K562 (cell line): ENCODE measurements at regions not wholly inside any gene's neighbourhood (a gene's known extent, or its start where the extent isn't known, plus 50 kb on each side); places are given as distances from the start of the nearest gene placed in this dataset.
A peak's percentile ranks its signal among the peaks of the same experiment; 100 is the strongest.

Experiments
- ATAC-seq: fragments of 200-7000 bp; cut with Tn5 transposase; 3 replicates; pipeline ENCODE4 v1.9.1; 2020; ENCODE audit warnings: moderate library complexity
- BruUV-seq: library from RNA; stranded (reverse); fragments of 400-500 nt; replicated peaks from 2 replicates; lab custom pipeline; 2021; lab: Mats Ljungman, UMichigan
- CTCF ChIA-PET: fragments of 300-600 bp; formaldehyde crosslinking; extraction: SDS; loops from one replicate; lab custom pipeline; 2021; ENCODE audit warnings: low intra/inter-chr PET ratio; lab: Yijun Ruan, JAX
- POLR2A ChIA-PET: fragments of 300-600, 350-650 bp; sonication (Branson Sonifier 250); formaldehyde crosslinking; extraction: SDS; loops from one replicate; lab custom pipeline; 2021; ENCODE audit warnings: antibody characterized with exemption, inconsistent platforms; lab: Yijun Ruan, JAX
- DNase-seq, 4 experiments: peaks; one replicate each; pipeline versions ENCODE4 v3.0.0 to v3.0.0-alpha.2; 2011 to 2018; ENCODE audit warnings: low spot score in 3 of 4, mixed read lengths in 3 of 4; ENCODE audit errors: extremely low read depth in 1 of 4
- FAIRE-seq: peaks from 2 replicates; lab custom pipeline; 2011; peaks lifted over from hg19 to GRCh38; lab: Jason Lieb, UNC
- H2AFZ ChIP-seq: 2 replicates; pipeline ENCODE4 v1.6.0; 2011; ENCODE audit warnings: low read depth, low read length, control low read depth, inconsistent platforms
- H3K27ac ChIP-seq: fragments of 200-600 bp; 3 replicates; pipeline ENCODE4 v1.8.0; 2011; ENCODE audit warnings: low read depth, mild to moderate bottlenecking, control low read depth, inconsistent platforms, low read length, moderate library complexity, mixed read lengths; ENCODE audit errors: extremely low read depth
- H3K27me3 ChIP-seq, 2 experiments: fragments of 300-600 bp in 1 of 2; 2 replicates in 1 of 2; 3 replicates in 1 of 2; pipeline versions ENCODE4 v1.6.0 to v1.8.0; 2011; ENCODE audit warnings: inconsistent platforms in 2 of 2, low read length in 2 of 2, mild to moderate bottlenecking in 1 of 2, mixed read lengths in 1 of 2, moderate library complexity in 1 of 2; ENCODE audit not compliant: control insufficient read depth in 2 of 2, insufficient read depth in 2 of 2
- H3K36me3 ChIP-seq: fragments of 300-600 bp; 3 replicates; pipeline ENCODE4 v1.8.0; 2011; ENCODE audit warnings: mild to moderate bottlenecking, low read length, inconsistent platforms; ENCODE audit not compliant: control insufficient read depth, insufficient read depth
- H3K4me1 ChIP-seq, 2 experiments: fragments of 200-600 bp in 1 of 2; replicated peaks in 1 of 2; 2 replicates in 1 of 2; 3 replicates in 1 of 2; pipeline versions ENCODE4 v1.5.1 to v1.8.0; 2011; ENCODE audit warnings: inconsistent platforms in 2 of 2, low read length in 2 of 2, mild to moderate bottlenecking in 1 of 2, mixed read lengths in 1 of 2, moderate library complexity in 1 of 2; ENCODE audit not compliant: control insufficient read depth in 2 of 2, insufficient read depth in 2 of 2
- H3K4me2 ChIP-seq: 2 replicates; pipeline ENCODE4 v1.6.1; 2011; ENCODE audit warnings: low read length, control low read depth, inconsistent platforms, mixed read lengths; ENCODE audit not compliant: insufficient read depth
- H3K4me3 ChIP-seq: fragments of 200-600 bp; sonication (generic), shearing (Covaris generic); 2 replicates; pipeline ENCODE4 v1.5.1; 2016; ENCODE audit warnings: control low read depth, inconsistent platforms
- H3K79me2 ChIP-seq: fragments of 200-600 bp; 3 replicates; pipeline ENCODE4 v1.8.0; 2011; ENCODE audit warnings: low read length, inconsistent platforms; ENCODE audit not compliant: control insufficient read depth, insufficient read depth
- H3K9ac ChIP-seq, 2 experiments: 2 replicates each; pipeline versions ENCODE4 v1.6.0 to v1.6.1; 2011; ENCODE audit warnings: low read depth in 2 of 2, low read length in 2 of 2, control low read depth in 1 of 2, inconsistent platforms in 1 of 2, mild to moderate bottlenecking in 1 of 2, mixed read lengths in 1 of 2; ENCODE audit not compliant: insufficient read depth in 1 of 2
- H3K9me1 ChIP-seq: one replicate; pipeline ENCODE4 v1.6.0; 2011; ENCODE audit warnings: inconsistent platforms, mild to moderate bottlenecking, low read length, moderate library complexity; ENCODE audit not compliant: control insufficient read depth, insufficient read depth
- H3K9me3 ChIP-seq: replicated peaks from 2 replicates; pipeline ENCODE4 v1.5.1; 2011; ENCODE audit warnings: low read depth, low read length, inconsistent platforms; ENCODE audit not compliant: control insufficient read depth, insufficient read depth
- H4K20me1 ChIP-seq: replicated peaks from 2 replicates; pipeline ENCODE4 v1.6.1; 2011; ENCODE audit warnings: low read length, inconsistent platforms, mixed read lengths; ENCODE audit not compliant: control insufficient read depth, insufficient read depth
- C11orf30 ChIP-seq: fragments of 450-650 bp; IDR thresholded peaks from 2 replicates; pipeline ENCODE4 v1.6.1; 2016; ENCODE audit warnings: low read depth, mild to moderate bottlenecking
- CTBP1 ChIP-seq: fragments of 450-650 bp; IDR thresholded peaks from 2 replicates; pipeline ENCODE4 v1.6.1; 2016; ENCODE audit warnings: borderline replicate concordance
- GTF2F1 ChIP-seq: IDR thresholded peaks from 2 replicates; pipeline ENCODE4 v1.6.1; 2011; ENCODE audit warnings: low read depth, low read length, improper control_type of control experiment
- MAFK ChIP-seq: IDR thresholded peaks from 2 replicates; pipeline ENCODE4 v1.6.1; 2011; ENCODE audit warnings: low read length, improper control_type of control experiment
- MTF1 ChIP-seq: fragments of 250-450 bp; sonication (Bioruptor Pico); IDR thresholded peaks from 2 replicates; pipeline ENCODE4 v1.9.0; 2021; ENCODE audit warnings: moderate library complexity, mild to moderate bottlenecking, inconsistent platforms, borderline replicate concordance
- NBN ChIP-seq: fragments of 450-650 bp; IDR thresholded peaks from 2 replicates; pipeline ENCODE4 v1.6.1; 2016; ENCODE audit warnings: low read depth, mild to moderate bottlenecking
- NFE2 ChIP-seq: IDR thresholded peaks from 2 replicates; pipeline ENCODE4 v1.6.1; 2014; ENCODE audit warnings: antibody characterized with exemption, low read depth
- PHF21A ChIP-seq: fragments of 450-650 bp; IDR thresholded peaks from 2 replicates; pipeline ENCODE4 v1.6.1; 2017; ENCODE audit warnings: low read depth, borderline replicate concordance
- POLR2AphosphoS5 ChIP-seq: IDR thresholded peaks from 2 replicates; pipeline ENCODE4 v1.6.1; 2011; ENCODE audit warnings: mild to moderate bottlenecking, low read depth, low read length, moderate library complexity; ENCODE audit not compliant: control insufficient read depth, insufficient read depth
- PTRF ChIP-seq: fragments of 450-650 bp; IDR thresholded peaks from 2 replicates; pipeline ENCODE4 v1.6.1; 2016; ENCODE audit warnings: mild to moderate bottlenecking, missing genetic modification characterization, missing compliant biosample characterization
- SNIP1 ChIP-seq: fragments of 450-650 bp; IDR thresholded peaks from 2 replicates; pipeline ENCODE4 v1.7.1; 2017; ENCODE audit warnings: low read depth, mild to moderate bottlenecking
- ZC3H11A ChIP-seq: IDR thresholded peaks from 2 replicates; pipeline ENCODE4 v1.6.1; 2012; ENCODE audit warnings: low read depth, low read length, improper control_type of control experiment
- ZNF316 ChIP-seq: fragments of 450-650 bp; IDR thresholded peaks from 2 replicates; pipeline ENCODE4 v1.6.1; 2016
- ZNF717 ChIP-seq: fragments of 250-450 bp; sonication (Bioruptor Pico); IDR thresholded peaks from 2 replicates; pipeline ENCODE4 v1.5.0; 2021
- WGBS: fragments of 100-300 bp; shearing (Covaris generic); methylation state at CpG from one replicate; pipeline ENCODE4 v1.1.6; 2016; ENCODE audit warnings: low coverage, mixed read lengths; ENCODE audit not compliant: insufficient coverage; ENCODE audit errors: missing lambda C conversion rate; 5-methylcytosine and 5-hydroxymethylcytosine counted together
- in situ Hi-C: fragments of 300-500 bp; cut with MboI; formaldehyde crosslinking; loops from 4 replicates; pipeline ENCODE4 v1.15.0; 2018; ENCODE audit warnings: inconsistent platforms, mixed read lengths
- intact Hi-C: fragments of 100-400 bp; cut with micrococcal nuclease; formaldehyde crosslinking; loops from 2 replicates; pipeline ENCODE4 v1.14.2; 2022
- TF ChIP-seq, protein P1 (sequence below): sonication (generic); formaldehyde crosslinking; IDR thresholded peaks from 2 replicates; pipeline ENCODE4 v1.8.0; 2022; ENCODE audit warnings: mild to moderate bottlenecking, missing genetic modification reagents
- TF ChIP-seq, protein P2 (sequence below): sonication (generic); formaldehyde crosslinking; IDR thresholded peaks from 2 replicates; pipeline ENCODE4 v1.8.0; 2022; ENCODE audit warnings: missing genetic modification reagents, mild to moderate bottlenecking, moderate library complexity, borderline replicate concordance
- TF ChIP-seq, protein P3 (sequence below): fragments of 450-650 bp; IDR thresholded peaks from 2 replicates; pipeline ENCODE4 v1.6.1; 2017; ENCODE audit warnings: mild to moderate bottlenecking, moderate library complexity

DNA sequence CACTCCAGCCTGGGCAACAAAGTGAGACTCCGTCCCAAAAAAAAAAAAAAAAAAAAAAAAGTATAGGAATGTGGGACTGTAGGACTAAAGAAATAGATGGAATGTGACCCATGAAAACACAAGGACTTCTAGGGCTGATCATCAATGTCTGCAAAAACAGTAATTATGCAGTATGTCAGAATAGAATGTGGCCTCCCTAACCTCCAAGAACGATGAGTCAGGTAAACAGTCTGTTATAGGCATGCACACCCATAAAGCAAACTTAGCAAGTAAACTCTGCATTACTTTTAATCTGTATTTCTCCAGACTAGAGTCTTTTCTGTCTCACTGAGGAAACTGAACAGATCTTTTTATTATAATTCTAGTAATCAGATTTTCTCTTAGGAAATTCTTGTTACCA is 233.4 kb downstream of the HNRNPD start:
- Histone ChIP-seq H4K20me1 (no peaks in the 10 kb centered on the region), H3K9me3 (no peaks in the 10 kb centered on the region), H3K4me2 (no peak overlapping the region), H3K9me1 (no peaks in the 10 kb centered on the region), H3K4me3 (no peak overlapping the region), H3K27ac (no peak overlapping the region), H2AFZ (no peak overlapping the region), H3K36me3 (no peaks in the 10 kb centered on the region), H3K27me3 (no peaks in the 10 kb centered on the region; a peak in 1 of 5 replicates), H3K9ac (no peak overlapping the region), H3K79me2 (no peaks in the 10 kb centered on the region), H3K4me1 (no peaks in the 10 kb centered on the region; a peak in 1 of 5 replicates)
- intact Hi-C loops, result no loop called here
- no peak for DNase-seq
- 12% methylated on average over 1 of the region's 2 CpGs for WGBS
- ChIA-PET CTCF (no interaction called here), POLR2A (no interaction called here)
- in situ Hi-C loops, result no loop called here
- no peak for ATAC-seq
- no peak for FAIRE-seq
- BruUV-seq, result no TSS peak
- TF ChIP-seq PTRF (tag) (no peak), ZC3H11A (no peak), MAFK (no peak), MTF1 (CRISPR knock-in tag) (no peak), GTF2F1 (no peak), NFE2 (0 out of 2 replicates have a peak, but pooled peaks have one; percentile 7), C11orf30 (peak; percentile 42; the same call in 1 of the 2 replicates), CTBP1 (no peak), ZNF717 (no peak), ZNF316 (0 out of 2 replicates have a peak, but pooled peaks have one; percentile 20), PHF21A (no peak), POLR2AphosphoS5 (no peak), NBN (no peak), SNIP1 (no peak)
- TF ChIP-seq, protein P1, sequence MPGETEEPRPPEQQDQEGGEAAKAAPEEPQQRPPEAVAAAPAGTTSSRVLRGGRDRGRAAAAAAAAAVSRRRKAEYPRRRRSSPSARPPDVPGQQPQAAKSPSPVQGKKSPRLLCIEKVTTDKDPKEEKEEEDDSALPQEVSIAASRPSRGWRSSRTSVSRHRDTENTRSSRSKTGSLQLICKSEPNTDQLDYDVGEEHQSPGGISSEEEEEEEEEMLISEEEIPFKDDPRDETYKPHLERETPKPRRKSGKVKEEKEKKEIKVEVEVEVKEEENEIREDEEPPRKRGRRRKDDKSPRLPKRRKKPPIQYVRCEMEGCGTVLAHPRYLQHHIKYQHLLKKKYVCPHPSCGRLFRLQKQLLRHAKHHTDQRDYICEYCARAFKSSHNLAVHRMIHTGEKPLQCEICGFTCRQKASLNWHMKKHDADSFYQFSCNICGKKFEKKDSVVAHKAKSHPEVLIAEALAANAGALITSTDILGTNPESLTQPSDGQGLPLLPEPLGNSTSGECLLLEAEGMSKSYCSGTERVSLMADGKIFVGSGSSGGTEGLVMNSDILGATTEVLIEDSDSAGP, result no peak
- TF ChIP-seq, protein P2, sequence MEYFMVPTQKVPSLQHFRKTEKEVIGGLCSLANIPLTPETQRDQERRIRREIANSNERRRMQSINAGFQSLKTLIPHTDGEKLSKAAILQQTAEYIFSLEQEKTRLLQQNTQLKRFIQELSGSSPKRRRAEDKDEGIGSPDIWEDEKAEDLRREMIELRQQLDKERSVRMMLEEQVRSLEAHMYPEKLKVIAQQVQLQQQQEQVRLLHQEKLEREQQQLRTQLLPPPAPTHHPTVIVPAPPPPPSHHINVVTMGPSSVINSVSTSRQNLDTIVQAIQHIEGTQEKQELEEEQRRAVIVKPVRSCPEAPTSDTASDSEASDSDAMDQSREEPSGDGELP (CRISPR knock-in tag), result no peak
- TF ChIP-seq, protein P3, sequence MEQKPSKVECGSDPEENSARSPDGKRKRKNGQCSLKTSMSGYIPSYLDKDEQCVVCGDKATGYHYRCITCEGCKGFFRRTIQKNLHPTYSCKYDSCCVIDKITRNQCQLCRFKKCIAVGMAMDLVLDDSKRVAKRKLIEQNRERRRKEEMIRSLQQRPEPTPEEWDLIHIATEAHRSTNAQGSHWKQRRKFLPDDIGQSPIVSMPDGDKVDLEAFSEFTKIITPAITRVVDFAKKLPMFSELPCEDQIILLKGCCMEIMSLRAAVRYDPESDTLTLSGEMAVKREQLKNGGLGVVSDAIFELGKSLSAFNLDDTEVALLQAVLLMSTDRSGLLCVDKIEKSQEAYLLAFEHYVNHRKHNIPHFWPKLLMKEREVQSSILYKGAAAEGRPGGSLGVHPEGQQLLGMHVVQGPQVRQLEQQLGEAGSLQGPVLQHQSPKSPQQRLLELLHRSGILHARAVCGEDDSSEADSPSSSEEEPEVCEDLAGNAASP, result no peak
